ENCODE measurements at regions not wholly inside any gene's neighbourhood (a gene's known extent, or its start where the extent isn't known, plus 50 kb on each side); places are given as distances from the start of the nearest gene placed in this dataset.

- intact Hi-C loops (cut with micrococcal nuclease) = no loop called here
- DNase-seq = peak; percentile 41
- Mint-ChIP-seq H3K27me3 (no peaks in the 10 kb centered on the region), H3K4me3 (no peak overlapping the region), H3K9me3 (no peaks in the 10 kb centered on the region), H3K36me3 (ENCODE audit: low read depth) (no peaks in the 10 kb centered on the region), H3K4me1 (no peaks in the 10 kb centered on the region), H3K27ac (no peak overlapping the region)
These were observed 211.4 kb upstream of the SMIM21 start for GRCh38 chr18:75638776-75639471.

GRCh38 chr18:75638223-75638775 lies 210.8 kb upstream of the SMIM21 start:
- no peak overlapping the region for H3K27ac Mint-ChIP-seq
- intact Hi-C loops (cut with micrococcal nuclease) = no loop called here

GRCh38 chr18:75635096-75635495 lies 207.6 kb upstream of the SMIM21 start:
- H3K36me3 Mint-ChIP-seq (ENCODE audit: low read depth) = no peaks in the 10 kb centered on the region
- no peaks in the 10 kb centered on the region for H3K9me3 Mint-ChIP-seq
- H3K27ac Mint-ChIP-seq = no peak overlapping the region
- intact Hi-C loops (cut with micrococcal nuclease) = no loop called here
- DNase-seq = no peak
- H3K27me3 Mint-ChIP-seq = no peaks in the 10 kb centered on the region
- H3K4me1 Mint-ChIP-seq = no peaks in the 10 kb centered on the region
- no peak overlapping the region for H3K4me3 Mint-ChIP-seq

More at GRCh38 chr18:75638223-75638775, 210.8 kb upstream of the SMIM21 start:
- no peaks in the 10 kb centered on the region for H3K27me3 Mint-ChIP-seq
- H3K4me1 Mint-ChIP-seq = no peaks in the 10 kb centered on the region
- no peak overlapping the region for H3K4me3 Mint-ChIP-seq
- peak; percentile 32 for DNase-seq
- H3K9me3 Mint-ChIP-seq = no peaks in the 10 kb centered on the region
- no peaks in the 10 kb centered on the region for H3K36me3 Mint-ChIP-seq (ENCODE audit: low read depth)

GRCh38 chr18:75625966-75626365 lies 198.5 kb upstream of the SMIM21 start:
- H3K27ac Mint-ChIP-seq = no peak overlapping the region
- no peak for DNase-seq
- H3K9me3 Mint-ChIP-seq = no peaks in the 10 kb centered on the region
- H3K36me3 Mint-ChIP-seq (ENCODE audit: low read depth) = no peaks in the 10 kb centered on the region
- H3K27me3 Mint-ChIP-seq = no peaks in the 10 kb centered on the region
- H3K4me3 Mint-ChIP-seq = no peak overlapping the region
- H3K4me1 Mint-ChIP-seq = no peaks in the 10 kb centered on the region
- intact Hi-C loops (cut with micrococcal nuclease) = no loop called here

- Mint-ChIP-seq H3K36me3 (ENCODE audit: low read depth) (no peaks in the 10 kb centered on the region), H3K27me3 (no peaks in the 10 kb centered on the region), H3K4me1 (no peaks in the 10 kb centered on the region), H3K4me3 (no peak overlapping the region), H3K9me3 (no peaks in the 10 kb centered on the region), H3K27ac (no peak overlapping the region)
- DNase-seq = no peak
- intact Hi-C loops (cut with micrococcal nuclease) = no loop called here
These were observed 197.4 kb upstream of the SMIM21 start for GRCh38 chr18:75624869-75625268.

GRCh38 chr18:75621818-75622217 lies 194.3 kb upstream of the SMIM21 start:
- H3K9me3 Mint-ChIP-seq = no peaks in the 10 kb centered on the region
- no peaks in the 10 kb centered on the region for H3K4me1 Mint-ChIP-seq
- H3K36me3 Mint-ChIP-seq (ENCODE audit: low read depth) = no peaks in the 10 kb centered on the region
- no peak overlapping the region for H3K4me3 Mint-ChIP-seq
- H3K27ac Mint-ChIP-seq = no peak overlapping the region
- intact Hi-C loops (cut with micrococcal nuclease) = no loop called here
- peak; percentile 8 for DNase-seq
- peaks cover 3% of the 10 kb centered on the region for H3K27me3 Mint-ChIP-seq

- H3K27ac Mint-ChIP-seq = no peak overlapping the region
- H3K4me3 Mint-ChIP-seq = no peak overlapping the region
- H3K27me3 Mint-ChIP-seq = peaks cover 3% of the 10 kb centered on the region
- intact Hi-C loops (cut with micrococcal nuclease) = no loop called here
- H3K36me3 Mint-ChIP-seq (ENCODE audit: low read depth) = no peaks in the 10 kb centered on the region
- H3K9me3 Mint-ChIP-seq = no peaks in the 10 kb centered on the region
- peak; percentile 23 for DNase-seq
- H3K4me1 Mint-ChIP-seq = no peaks in the 10 kb centered on the region
These were observed 190.6 kb upstream of the SMIM21 start for GRCh38 chr18:75618146-75618545.

GRCh38 chr18:75612456-75612855 lies 185.0 kb upstream of the SMIM21 start:
- intact Hi-C loops (cut with micrococcal nuclease) = no loop called here
- Mint-ChIP-seq H3K27ac (no peak overlapping the region), H3K4me1 (no peaks in the 10 kb centered on the region), H3K9me3 (no peaks in the 10 kb centered on the region), H3K36me3 (ENCODE audit: low read depth) (no peaks in the 10 kb centered on the region), H3K4me3 (no peak overlapping the region), H3K27me3 (no peaks in the 10 kb centered on the region)
- no peak for DNase-seq

GRCh38 chr18:75607701-75608100 lies 180.2 kb upstream of the SMIM21 start:
- H3K4me1 Mint-ChIP-seq = no peaks in the 10 kb centered on the region
- no peaks in the 10 kb centered on the region for H3K9me3 Mint-ChIP-seq
- no peak for DNase-seq
- H3K36me3 Mint-ChIP-seq (ENCODE audit: low read depth) = no peaks in the 10 kb centered on the region
- H3K4me3 Mint-ChIP-seq = no peak overlapping the region
- H3K27ac Mint-ChIP-seq = no peak overlapping the region
- no peaks in the 10 kb centered on the region for H3K27me3 Mint-ChIP-seq
- intact Hi-C loops (cut with micrococcal nuclease) = no loop called here

GRCh38 chr18:75592527-75592926 lies 165.0 kb upstream of the SMIM21 start:
- Mint-ChIP-seq H3K9me3 (peaks cover 9% of the 10 kb centered on the region), H3K27ac (no peak overlapping the region), H3K4me1 (no peaks in the 10 kb centered on the region), H3K4me3 (no peak overlapping the region), H3K27me3 (no peaks in the 10 kb centered on the region), H3K36me3 (ENCODE audit: low read depth) (no peaks in the 10 kb centered on the region)
- intact Hi-C loops (cut with micrococcal nuclease) = no loop called here
- no peak for DNase-seq

- Mint-ChIP-seq H3K27ac (no peak overlapping the region), H3K27me3 (no peaks in the 10 kb centered on the region)
- intact Hi-C loops (cut with micrococcal nuclease) = no loop called here
These were observed 160.9 kb upstream of the SMIM21 start for GRCh38 chr18:75588412-75588811.

GRCh38 chr18:75587131-75587530 lies 159.6 kb upstream of the SMIM21 start:
- Mint-ChIP-seq H3K4me1 (no peaks in the 10 kb centered on the region), H3K27me3 (no peaks in the 10 kb centered on the region), H3K36me3 (ENCODE audit: low read depth) (no peaks in the 10 kb centered on the region), H3K9me3 (no peaks in the 10 kb centered on the region), H3K4me3 (no peak overlapping the region), H3K27ac (no peak overlapping the region)
- DNase-seq = no peak
- intact Hi-C loops (cut with micrococcal nuclease) = no loop called here

More at GRCh38 chr18:75588412-75588811, 160.9 kb upstream of the SMIM21 start:
- Mint-ChIP-seq H3K4me1 (no peaks in the 10 kb centered on the region), H3K4me3 (no peak overlapping the region), H3K36me3 (ENCODE audit: low read depth) (no peaks in the 10 kb centered on the region), H3K9me3 (peaks cover 6% of the 10 kb centered on the region)
- DNase-seq = no peak

- DNase-seq = no peak
- no peak overlapping the region for H3K4me3 Mint-ChIP-seq
- no peak overlapping the region for H3K27ac Mint-ChIP-seq
- no peaks in the 10 kb centered on the region for H3K27me3 Mint-ChIP-seq
- no peaks in the 10 kb centered on the region for H3K36me3 Mint-ChIP-seq (ENCODE audit: low read depth)
- H3K9me3 Mint-ChIP-seq = no peaks in the 10 kb centered on the region
- intact Hi-C loops (cut with micrococcal nuclease) = no loop called here
- H3K4me1 Mint-ChIP-seq = no peaks in the 10 kb centered on the region
These were observed 158.8 kb upstream of the SMIM21 start for GRCh38 chr18:75586130-75586889.

- H3K4me3 Mint-ChIP-seq = no peak overlapping the region
- no peaks in the 10 kb centered on the region for H3K9me3 Mint-ChIP-seq
- no peak overlapping the region for H3K27ac Mint-ChIP-seq
- DNase-seq = no peak
- H3K27me3 Mint-ChIP-seq = no peaks in the 10 kb centered on the region
- intact Hi-C loops (cut with micrococcal nuclease) = no loop called here
- no peaks in the 10 kb centered on the region for H3K36me3 Mint-ChIP-seq (ENCODE audit: low read depth)
- no peaks in the 10 kb centered on the region for H3K4me1 Mint-ChIP-seq
These were observed 155.4 kb upstream of the SMIM21 start for GRCh38 chr18:75582940-75583339.
